ENCODE measurements at regions not wholly inside any gene's neighbourhood (a gene's known extent, or its start where the extent isn't known, plus 50 kb on each side); places are given as distances from the start of the nearest gene placed in this dataset.

GRCh38 chr6:105492706-105493673 is 90.1 kb upstream of the PREP start:
- TF ChIP-seq ZNF24 (tag by site-specific recombination; IDR thresholded peaks at IDR 0.05), result no peak
- TF ChIP-seq, protein P1, sequence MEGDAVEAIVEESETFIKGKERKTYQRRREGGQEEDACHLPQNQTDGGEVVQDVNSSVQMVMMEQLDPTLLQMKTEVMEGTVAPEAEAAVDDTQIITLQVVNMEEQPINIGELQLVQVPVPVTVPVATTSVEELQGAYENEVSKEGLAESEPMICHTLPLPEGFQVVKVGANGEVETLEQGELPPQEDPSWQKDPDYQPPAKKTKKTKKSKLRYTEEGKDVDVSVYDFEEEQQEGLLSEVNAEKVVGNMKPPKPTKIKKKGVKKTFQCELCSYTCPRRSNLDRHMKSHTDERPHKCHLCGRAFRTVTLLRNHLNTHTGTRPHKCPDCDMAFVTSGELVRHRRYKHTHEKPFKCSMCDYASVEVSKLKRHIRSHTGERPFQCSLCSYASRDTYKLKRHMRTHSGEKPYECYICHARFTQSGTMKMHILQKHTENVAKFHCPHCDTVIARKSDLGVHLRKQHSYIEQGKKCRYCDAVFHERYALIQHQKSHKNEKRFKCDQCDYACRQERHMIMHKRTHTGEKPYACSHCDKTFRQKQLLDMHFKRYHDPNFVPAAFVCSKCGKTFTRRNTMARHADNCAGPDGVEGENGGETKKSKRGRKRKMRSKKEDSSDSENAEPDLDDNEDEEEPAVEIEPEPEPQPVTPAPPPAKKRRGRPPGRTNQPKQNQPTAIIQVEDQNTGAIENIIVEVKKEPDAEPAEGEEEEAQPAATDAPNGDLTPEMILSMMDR (tag by site-specific recombination; IDR thresholded peaks at IDR 0.05), result no peak
- no peak for TF ChIP-seq ZNF544 (tag by site-specific recombination; IDR thresholded peaks at IDR 0.05)
- TF ChIP-seq RBAK (tag by site-specific recombination; IDR thresholded peaks at IDR 0.05), result no peak
- TF ChIP-seq PRDM1 (tag by site-specific recombination; IDR thresholded peaks at IDR 0.05), result no peak
- no peak for TF ChIP-seq ZNF658 (tag by site-specific recombination; IDR thresholded peaks at IDR 0.05)
- TF ChIP-seq ZNF121 (tag by site-specific recombination; IDR thresholded peaks at IDR 0.05), result no peak
- TF ChIP-seq ZNF274 (IDR thresholded peaks at IDR 0.05; ENCODE audit: low read length), result no peak
- no peak for TF ChIP-seq ZNF274 (tag by site-specific recombination; IDR thresholded peaks at IDR 0.05; ENCODE audit: borderline replicate concordance)
- no peak for TF ChIP-seq ZNF366 (tag by site-specific recombination; conservative IDR thresholded peaks at IDR 0.05)
- no peak for TF ChIP-seq ZNF600 (tag by site-specific recombination; IDR thresholded peaks at IDR 0.05)
- TF ChIP-seq TCF7L2 (IDR thresholded peaks at IDR 0.05; ENCODE audit: borderline replicate concordance, low read depth, low read length), result no peak
- TF ChIP-seq, protein P2, sequence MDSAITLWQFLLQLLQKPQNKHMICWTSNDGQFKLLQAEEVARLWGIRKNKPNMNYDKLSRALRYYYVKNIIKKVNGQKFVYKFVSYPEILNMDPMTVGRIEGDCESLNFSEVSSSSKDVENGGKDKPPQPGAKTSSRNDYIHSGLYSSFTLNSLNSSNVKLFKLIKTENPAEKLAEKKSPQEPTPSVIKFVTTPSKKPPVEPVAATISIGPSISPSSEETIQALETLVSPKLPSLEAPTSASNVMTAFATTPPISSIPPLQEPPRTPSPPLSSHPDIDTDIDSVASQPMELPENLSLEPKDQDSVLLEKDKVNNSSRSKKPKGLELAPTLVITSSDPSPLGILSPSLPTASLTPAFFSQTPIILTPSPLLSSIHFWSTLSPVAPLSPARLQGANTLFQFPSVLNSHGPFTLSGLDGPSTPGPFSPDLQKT (IDR thresholded peaks at IDR 0.05; ENCODE audit: borderline replicate concordance, low read depth, low read length), result no peak
